GM19468 (cell line): ENCODE measurements at regions not wholly inside any gene's neighbourhood (a gene's known extent, or its start where the extent isn't known, plus 50 kb on each side); places are given as distances from the start of the nearest gene placed in this dataset.
"Not testable (repeated sequence)": the region's sequence is repeated elsewhere in the genome, so short reads cannot be mapped to it uniquely, and the experiment has no call there.

Experiments used
- ATAC-seq: cut with Tn5 transposase; IDR thresholded peaks from one replicate; pipeline ENCODE4 v1.9.1; 2021; ENCODE audit warnings: mild to moderate bottlenecking, moderate library complexity, moderate number of reproducible peaks; ENCODE audit not compliant: unreplicated experiment; ENCODE audit errors: extremely low read depth

- no peak for ATAC-seq
Observed at GRCh38 chr3:89740881-89741177, 633.4 kb downstream of the EPHA3 start.

- no peak for ATAC-seq
Observed at GRCh38 chr3:89742546-89742945, 635.1 kb downstream of the EPHA3 start.

DNA sequence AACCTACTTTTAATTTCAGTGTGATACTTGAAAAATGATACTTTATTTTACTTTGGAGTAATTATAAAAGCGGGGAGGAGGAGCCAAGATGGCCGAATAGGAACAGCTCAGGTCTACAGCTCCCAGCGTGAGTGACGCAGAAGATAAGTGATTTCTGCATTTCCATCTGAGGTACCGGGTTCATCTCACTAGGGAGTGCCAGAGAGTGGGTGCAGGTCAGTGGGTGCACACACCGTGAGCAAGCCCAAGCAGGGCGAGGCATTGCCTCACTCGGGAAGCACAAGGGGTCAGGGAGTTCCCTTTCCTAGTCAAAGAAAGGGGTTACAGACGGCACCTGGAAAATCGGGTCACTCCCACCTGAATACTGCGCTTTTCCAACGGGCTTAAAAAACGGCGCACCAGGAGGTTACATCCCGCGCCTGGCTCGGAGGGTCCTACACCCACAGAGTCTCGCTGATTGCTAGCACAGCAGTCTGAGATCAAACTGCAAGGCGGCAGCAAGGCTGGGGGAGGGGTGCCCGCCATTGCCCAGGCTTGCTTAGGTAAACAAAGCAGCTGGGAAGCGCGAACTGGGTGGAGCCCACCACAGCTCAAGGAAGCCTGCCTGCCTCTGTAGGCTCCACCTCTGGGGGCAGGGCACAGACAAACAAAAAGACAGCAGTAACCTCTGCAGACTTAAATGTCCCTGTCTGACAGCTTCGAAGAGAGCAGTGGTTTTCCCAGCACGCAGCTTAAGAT is 640.3 kb downstream of the EPHA3 start:
- ATAC-seq = not testable (repeated sequence)

DNA sequence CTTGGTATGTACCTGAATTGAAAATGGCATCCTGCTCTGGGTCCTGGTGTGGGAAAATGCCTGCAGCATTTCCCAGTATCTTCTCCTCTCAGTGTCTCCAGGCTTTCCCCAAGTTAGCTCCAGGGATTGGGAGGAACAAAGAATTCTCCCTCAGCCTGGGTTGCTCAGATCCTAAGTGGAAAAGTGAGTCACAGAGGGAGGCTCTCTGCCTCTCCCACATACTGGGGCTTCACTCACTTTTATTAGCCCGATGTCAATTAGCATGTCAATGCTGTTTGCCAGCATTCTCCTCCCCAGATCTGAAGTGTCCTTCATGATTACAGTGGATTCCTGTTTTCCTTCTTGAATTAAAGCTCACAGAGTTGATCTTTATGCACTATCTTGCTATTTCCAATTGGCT is 655.0 kb downstream of the EPHA3 start:
- no peak for ATAC-seq

GRCh38 chr3:89783341-89783927 is 676.0 kb downstream of the EPHA3 start:
- no peak for ATAC-seq

DNA sequence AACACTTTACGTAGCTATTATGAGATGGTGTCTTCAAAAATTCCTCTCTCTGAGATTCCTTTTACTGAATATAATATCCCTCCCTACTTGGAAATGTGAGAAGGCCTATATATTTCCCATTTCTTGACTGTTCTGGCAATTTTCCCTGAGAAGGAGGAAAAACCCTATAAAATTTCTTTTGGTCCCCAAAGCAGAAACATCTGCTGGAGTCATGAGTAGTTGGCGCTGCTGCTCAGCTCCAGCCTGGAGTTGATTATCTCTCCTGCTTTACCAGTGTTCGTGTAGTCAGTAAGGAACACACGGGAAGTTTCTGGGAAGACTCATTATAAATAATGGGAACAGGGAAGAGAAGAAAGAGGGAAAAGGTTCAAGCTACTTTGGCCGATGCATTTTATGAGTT is 680.1 kb downstream of the EPHA3 start:
- ATAC-seq = no peak

GRCh38 chr3:89787979-89788378 is 680.6 kb downstream of the EPHA3 start:
- no peak for ATAC-seq

DNA sequence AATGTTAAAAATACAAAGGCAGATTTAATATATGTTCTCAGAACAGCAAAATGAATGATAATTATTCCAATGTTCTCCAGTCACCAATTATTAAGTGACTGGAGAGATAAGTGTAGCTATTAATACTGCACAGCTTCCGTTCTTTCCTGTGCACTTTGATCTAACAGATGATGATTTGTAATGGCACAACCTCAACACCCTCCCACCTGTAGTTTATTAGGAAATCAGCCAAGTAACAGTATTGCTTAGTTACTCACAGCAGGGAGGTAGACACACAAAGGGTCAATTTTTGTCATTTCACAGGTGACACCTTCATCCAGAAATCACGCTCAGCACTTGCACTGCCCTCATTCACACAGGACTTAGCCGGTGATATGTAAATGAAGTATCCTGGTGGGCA is 688.1 kb downstream of the EPHA3 start:
- ATAC-seq = no peak

GRCh38 chr3:89802881-89803280 is 695.5 kb downstream of the EPHA3 start:
- ATAC-seq = no peak

GRCh38 chr3:89803711-89804110 is 696.3 kb downstream of the EPHA3 start:
- no peak for ATAC-seq

DNA sequence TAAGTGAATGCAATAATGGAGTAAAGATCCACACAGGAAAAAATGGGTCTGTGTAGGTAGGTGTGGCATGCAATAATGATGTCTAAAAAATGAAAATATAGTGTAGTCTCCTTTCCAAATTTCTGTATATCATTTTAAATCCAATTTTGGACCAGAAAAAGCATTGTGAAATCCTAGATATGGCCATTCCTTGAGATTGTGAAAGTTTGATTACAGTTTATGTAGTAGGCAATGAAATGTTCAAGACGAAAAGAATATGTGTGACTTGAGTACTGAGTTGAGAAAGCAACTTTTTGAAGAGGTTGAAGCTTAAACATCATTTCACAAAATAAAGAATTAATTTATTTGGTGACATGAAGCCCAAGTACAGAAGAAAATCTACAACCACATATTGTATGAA is 698.7 kb downstream of the EPHA3 start:
- no peak for ATAC-seq

GRCh38 chr3:89808680-89809197 is 701.3 kb downstream of the EPHA3 start:
- no peak for ATAC-seq

DNA sequence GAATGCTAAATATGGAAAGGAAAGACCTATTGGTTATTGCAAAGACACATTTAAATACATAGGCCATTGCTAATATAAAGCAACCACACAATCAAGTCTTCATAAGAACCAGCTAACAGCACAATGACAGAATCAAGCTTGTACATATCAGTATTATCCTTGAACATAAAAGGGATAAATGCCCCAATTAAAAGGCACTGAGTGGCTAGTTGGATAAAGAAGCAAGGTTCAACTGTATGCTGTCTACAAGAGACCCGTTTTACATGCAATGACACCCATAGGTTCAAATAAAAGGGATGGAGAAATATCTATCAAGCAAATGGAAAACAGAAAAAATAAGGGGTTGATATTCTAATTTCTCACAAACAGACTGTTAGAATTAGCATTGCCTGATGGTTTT is 706.1 kb downstream of the EPHA3 start:
- ATAC-seq = no peak

- no peak for ATAC-seq
Observed at GRCh38 chr3:89841041-89841440, 733.6 kb downstream of the EPHA3 start.

DNA sequence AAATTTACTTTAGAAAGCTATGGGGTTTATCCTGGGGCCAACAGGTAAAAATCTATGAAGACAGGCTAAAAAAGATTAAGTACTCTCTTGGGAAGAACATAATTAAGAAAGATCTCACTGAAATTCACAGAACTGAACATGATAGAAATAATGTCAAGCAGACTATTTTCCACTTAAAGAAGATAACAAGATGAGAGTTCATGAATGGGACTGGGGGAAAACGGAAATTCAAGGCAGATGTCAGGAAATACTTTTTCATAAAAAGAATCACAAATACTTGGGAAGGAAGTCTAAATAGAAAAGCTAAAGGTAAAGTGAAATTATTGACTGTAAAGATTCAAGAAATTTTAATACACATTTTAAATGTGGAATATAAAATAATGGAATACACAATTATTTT is 737.6 kb downstream of the EPHA3 start:
- no peak for ATAC-seq

DNA sequence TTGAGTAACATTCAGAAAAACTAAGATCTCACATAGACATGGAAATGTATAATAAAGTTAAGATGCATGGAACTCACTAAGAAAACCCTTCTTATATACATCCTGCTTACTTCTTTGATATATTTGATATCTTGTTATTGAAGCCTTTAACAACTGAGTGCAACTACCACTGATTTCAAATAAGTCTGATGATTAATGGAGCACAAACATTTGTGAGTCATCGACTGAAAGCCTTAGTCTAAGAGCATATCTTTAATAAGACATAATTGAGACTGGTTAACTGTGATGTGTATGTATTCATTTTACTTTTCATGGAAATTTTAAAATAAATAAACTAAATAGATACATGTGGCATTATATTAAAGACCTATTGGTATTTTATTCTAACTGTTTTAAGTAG is 740.5 kb downstream of the EPHA3 start:
- no peak for ATAC-seq

GRCh38 chr3:89851974-89852621 is 744.7 kb downstream of the EPHA3 start:
- ATAC-seq = no peak

DNA sequence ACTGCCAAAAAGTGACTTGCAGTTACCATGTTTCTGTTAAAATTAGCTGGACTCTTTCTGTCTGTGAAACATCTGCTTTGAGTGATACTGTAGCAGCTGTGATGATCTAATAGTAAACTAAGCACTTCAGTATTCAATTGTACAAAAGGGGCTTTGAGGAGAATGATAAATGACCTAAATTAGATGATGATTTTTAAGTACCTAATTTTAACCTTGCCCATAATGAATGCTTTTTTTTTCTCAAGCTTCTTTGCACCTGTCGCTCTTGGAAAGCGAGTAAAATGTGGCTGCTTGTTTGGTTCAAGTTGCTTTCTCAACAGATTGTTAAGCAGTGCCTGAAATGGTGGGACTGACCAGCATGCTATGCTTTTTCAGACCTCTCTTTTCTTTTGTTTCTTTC is 752.3 kb downstream of the EPHA3 start:
- ATAC-seq = no peak

GRCh38 chr3:89867286-89867685 is 759.9 kb downstream of the EPHA3 start:
- no peak for ATAC-seq

DNA sequence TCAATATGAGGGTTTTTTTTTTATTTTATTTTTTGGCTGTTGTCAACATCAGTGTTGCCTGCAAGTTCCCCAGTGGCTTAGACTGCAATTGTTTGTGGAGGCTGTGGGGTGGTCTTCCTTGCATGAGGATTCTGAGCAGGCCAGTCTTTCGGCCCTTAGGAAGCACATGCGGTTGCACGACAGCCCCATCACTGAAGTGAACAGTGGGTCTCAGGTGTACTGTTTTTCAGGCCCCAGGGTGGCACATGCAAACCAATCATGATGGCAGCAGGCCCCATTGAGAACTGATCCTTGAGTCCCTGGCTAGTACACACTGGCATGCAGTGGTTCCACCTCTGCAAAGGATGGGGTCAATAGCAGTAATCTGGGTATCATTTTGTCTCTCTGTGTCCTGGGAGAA is 768.7 kb downstream of the EPHA3 start:
- ATAC-seq = no peak

DNA sequence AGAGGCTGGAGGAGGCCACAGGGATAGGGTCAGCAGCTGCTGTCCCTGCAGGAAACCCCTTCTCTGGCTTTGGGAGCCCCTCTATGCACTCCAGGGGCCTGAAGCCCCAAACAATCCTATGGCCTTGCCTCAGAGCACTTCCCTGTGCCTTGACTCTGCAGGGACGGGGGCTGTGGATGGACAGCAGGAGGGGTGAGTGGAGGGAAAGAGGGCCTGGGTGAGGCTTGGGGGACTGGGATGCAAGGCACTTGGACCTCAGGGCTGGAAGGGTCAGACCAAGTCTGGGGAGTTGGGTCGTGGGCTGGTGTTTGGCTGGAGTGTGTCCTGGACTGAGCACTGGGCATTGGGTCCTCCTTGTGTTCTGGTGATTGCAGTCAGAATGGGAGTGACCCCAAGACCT is 769.8 kb downstream of the EPHA3 start:
- no peak for ATAC-seq

DNA sequence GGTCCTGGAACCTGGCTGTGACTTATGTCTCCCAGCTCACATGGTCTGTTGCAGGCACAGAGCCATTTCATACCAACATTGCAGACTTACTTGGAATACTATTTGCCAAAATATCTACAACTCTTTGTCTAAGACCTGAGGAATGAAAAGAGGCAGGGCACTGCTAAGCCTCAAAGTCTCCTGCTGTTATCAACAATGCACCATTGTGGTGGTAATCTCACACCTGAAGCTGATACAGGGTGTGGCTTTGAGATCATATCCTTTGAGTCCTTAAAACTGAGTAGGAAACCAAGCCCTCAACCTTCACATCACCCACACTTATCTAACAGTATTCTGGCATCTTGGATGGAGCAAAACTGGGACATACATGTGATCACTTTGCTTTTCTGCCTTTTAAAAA is 782.0 kb downstream of the EPHA3 start:
- no peak for ATAC-seq
